ENCODE measurements at regions not wholly inside any gene's neighbourhood (a gene's known extent, or its start where the extent isn't known, plus 50 kb on each side); places are given as distances from the start of the nearest gene placed in this dataset.
"Not testable (repeated sequence)": the region's sequence is repeated elsewhere in the genome, so short reads cannot be mapped to it uniquely, and the experiment has no call there.

DNA sequence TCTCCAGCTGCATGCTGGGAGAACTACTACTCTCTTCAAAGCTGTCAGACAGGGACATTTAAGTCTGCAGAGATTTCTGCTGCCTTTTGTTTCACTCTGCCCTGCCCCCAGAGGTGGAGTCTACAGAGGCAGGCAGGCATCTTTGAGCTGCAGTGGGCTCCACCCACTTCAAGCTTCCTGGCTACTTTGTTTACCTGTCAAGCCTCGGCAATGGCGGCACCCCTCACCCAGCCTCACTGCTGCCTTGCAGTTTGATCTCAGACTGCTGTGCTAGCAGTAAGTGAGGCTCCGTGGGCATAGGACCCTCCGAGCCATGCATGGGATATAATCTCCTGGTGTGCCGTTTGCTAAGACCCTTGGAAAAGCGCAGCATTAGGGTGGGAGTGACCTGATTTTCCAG lies 61.7 kb downstream of the DMRTA1 start:
- not testable (repeated sequence) for DNase-seq

DNA sequence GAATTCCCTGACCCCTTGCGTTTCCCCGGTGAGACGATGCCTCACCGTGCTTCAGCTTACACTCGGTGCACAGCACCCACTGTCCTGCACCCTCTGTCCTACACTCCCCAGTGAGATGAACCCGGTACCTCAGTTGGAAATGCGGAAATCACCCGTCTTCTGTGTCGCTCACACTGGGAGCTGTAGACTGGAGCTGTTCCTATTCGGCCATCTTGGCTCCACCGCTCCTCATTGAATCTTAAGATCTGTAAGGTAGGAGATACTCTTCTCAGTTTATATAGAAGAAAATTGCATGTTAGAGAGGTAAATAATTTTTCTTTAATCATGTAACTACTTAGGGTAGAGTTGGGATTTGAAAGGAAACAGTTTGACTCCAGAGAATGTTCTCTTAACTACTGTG lies 62.2 kb downstream of the DMRTA1 start:
- no peak for DNase-seq

DNA sequence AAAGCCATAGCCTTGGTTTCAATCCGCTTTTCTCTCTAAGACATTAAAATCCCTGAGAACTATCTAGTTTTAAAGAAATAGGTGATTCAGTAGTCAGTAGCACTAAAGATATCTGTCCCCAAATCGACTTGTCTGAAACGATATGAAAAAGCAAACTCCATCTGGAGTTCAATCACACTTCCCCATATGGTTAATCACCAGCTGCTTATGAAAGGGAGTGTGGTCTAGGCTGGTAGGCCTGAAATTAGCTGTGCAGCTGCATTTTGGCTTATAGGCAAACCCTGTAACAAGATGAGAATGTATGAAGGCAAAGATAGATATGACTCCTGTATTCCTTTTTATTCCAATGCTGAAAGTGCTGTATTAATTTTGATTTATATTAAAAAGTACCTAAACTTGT lies 65.9 kb downstream of the DMRTA1 start:
- DNase-seq, result no peak

- no peak for DNase-seq
Observed at GRCh38 chr9:22514871-22515270, 68.2 kb downstream of the DMRTA1 start.

DNA sequence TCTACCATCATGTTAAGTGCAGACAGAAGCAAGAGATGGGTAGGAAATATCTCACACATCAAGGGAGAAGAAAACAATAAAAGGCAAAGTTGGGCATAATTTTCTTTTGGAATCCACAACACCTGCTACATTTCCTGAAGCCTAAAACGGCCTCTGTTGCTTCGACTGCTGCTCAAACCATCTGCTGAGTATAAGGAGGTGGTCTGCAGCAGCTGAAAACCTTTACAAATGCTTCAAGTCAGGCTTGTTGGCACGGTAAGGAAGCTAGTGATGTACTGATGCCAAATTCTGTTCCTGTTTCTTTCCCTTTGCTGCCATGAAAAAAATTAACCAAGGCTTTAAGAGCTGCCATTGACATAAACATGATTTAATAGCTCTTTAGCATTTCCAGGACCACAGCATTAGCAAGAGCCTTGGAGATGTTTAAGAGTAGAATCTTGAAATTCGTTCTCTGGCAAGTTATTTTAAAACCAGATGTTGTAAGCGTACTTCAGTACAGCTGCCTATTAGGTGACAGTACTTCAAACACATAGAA lies 75.6 kb downstream of the DMRTA1 start:
- DNase-seq, result no peak

DNA sequence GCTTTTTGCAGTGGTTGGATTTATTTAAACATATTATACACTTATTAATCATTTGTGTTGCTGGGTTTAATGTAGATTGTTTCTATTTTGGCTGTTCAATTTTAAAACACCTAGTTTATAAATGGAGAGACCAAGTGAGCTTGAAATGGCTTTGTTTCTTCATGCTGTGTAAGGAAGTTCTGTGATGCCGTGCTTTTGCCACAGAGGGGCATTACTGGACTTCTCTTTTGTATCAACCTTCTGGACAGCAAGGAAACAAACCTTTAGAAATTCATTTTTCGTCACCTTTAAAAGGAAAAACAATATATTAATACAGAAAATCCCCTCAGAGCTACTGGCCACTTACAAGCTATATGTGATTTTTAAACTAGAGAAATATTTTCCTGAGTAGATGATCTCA lies 81.9 kb downstream of the DMRTA1 start:
- no peak for DNase-seq

GRCh38 chr9:22529426-22530199 lies 83.0 kb downstream of the DMRTA1 start:
- peak; percentile 24 for DNase-seq

GRCh38 chr9:22535780-22536179 lies 89.2 kb downstream of the DMRTA1 start:
- DNase-seq, result no peak

- DNase-seq, result no peak
Observed at GRCh38 chr9:22537721-22538120, 91.1 kb downstream of the DMRTA1 start.

GRCh38 chr9:22548625-22549024 lies 102.0 kb downstream of the DMRTA1 start:
- no peak for DNase-seq

GRCh38 chr9:22574740-22575139 lies 128.1 kb downstream of the DMRTA1 start:
- DNase-seq, result no peak

DNA sequence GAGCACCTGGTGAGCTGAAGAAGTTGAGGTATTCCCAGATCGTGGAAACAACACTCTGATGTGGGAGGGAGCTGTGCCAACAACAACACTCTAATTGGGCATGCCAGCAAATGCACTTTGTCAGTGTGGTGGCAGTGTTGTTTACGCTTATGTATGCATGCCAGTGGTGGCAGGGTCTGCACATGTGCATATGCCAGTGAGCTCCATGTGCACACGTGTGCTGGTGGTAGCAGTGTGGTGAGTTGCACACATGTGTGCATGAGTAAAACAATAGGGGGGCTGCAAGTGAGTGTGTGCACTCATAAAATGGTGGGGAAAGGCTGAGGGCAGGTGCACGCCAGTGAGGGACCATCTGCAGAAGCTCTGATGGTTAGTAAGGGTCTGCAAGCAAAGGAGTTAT lies 134.2 kb downstream of the DMRTA1 start:
- no peak for DNase-seq

GRCh38 chr9:22582221-22582620 lies 135.6 kb downstream of the DMRTA1 start:
- no peak for DNase-seq

DNA sequence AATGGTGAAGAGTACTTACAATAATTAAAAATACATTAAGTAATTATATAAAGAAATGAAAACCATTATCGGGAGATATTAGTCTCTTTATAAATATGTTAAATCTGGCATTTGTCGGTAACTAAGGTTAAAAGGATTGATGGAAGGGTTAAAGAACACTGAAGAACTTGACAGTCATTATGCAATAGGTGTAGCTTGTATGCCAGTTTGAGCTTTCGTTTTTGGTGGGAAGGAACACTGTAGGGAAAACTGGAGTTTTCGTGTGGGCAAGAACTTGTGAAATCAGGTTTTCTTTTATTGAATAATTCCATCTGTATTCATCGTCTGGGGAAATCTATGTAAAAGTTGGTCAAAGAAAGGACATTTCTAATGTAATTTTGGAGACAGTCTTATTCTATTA lies 142.3 kb downstream of the DMRTA1 start:
- DNase-seq, result no peak

- DNase-seq, result no peak
Observed at GRCh38 chr9:22590336-22591033, 143.9 kb downstream of the DMRTA1 start.

- DNase-seq, result no peak
Observed at GRCh38 chr9:22595805-22596204, 149.2 kb downstream of the DMRTA1 start.

DNA sequence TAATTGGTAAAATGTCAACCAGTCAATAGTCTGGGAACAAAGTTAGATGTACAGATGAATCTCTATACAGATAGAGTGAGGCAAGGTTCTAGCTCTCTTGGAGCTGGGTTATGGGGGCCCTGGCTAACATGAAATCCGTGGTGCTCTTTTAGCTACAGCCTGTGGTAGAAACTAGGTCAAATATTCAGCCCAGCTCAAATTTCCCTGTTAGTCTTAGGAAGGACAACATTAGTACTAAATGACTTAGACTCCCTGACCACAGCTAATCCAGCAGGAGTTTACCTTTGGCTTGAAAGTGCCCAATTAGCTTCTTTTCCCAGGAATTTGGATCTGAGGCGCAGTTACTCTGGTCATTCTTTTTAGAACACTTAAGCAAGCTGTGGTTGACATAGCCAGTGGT lies 170.5 kb downstream of the DMRTA1 start:
- DNase-seq, result no peak

DNA sequence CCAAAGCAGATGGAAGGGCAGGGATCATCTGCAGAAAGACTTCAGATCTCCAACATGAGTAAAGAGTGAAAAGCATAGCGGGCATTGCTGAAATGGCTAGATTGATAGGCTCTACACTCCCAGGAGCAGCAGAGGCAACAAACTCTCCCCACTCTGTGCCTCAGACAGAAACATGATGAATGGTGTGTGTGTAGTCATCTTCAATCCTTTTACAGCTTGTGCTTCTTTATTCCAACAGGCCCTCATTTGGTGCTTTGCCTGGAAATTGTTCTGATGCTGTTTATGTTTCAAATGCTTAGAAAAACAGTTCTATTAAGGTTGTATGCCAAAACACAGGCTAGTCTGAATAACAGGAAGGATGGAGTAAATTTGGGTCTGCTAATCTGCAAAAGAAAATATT lies 176.2 kb downstream of the DMRTA1 start:
- no peak for DNase-seq

GRCh38 chr9:22623236-22623635 lies 176.6 kb downstream of the DMRTA1 start:
- no peak for DNase-seq

DNA sequence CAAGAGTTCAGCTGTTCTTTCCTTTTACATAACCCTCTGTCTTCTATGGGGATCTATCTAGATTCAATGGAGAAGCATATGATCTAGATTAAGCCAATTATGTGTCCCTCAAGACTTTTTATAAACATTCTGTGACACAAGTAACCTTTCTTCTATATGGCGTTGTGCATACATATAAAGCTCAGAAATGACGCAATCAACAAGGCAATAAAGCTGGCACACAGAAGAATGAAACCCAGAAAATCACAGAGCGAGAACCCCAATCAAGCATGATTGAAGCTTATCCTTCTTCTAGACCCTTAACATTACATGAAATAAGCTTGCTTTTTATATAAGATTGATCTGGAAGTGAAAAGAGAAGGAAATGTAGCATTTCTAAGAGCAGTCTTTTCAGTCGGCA lies 178.9 kb downstream of the DMRTA1 start:
- no peak for DNase-seq

DNA sequence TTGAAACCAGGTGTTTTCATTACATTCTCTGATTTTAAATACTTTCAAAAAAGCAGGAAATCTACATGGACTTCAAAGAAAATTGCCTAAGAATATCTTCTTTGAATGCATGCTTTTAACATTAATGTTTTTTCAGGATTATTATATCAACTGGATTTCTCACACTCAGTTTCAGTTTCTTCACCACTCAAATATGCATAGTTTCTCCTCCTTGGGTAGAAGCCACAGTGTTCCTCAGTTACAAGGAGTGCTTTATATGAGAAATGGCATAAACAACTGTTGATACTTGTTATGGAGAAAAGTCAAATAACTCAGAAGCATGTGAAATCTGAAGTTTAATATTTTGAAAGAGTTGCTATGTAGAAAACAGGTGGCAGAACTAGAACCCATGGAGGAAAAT lies 196.9 kb downstream of the DMRTA1 start:
- no peak for DNase-seq

- DNase-seq, result peak; percentile 46
Observed at GRCh38 chr9:22645893-22646292, 199.3 kb downstream of the DMRTA1 start.

GRCh38 chr9:22649384-22649783 lies 202.8 kb downstream of the DMRTA1 start:
- DNase-seq, result no peak

- DNase-seq, result no peak
Observed at GRCh38 chr9:22650145-22650544, 203.5 kb downstream of the DMRTA1 start.
